IgD-negative memory B cell (primary cell): ENCODE measurements at regions not wholly inside any gene's neighbourhood (a gene's known extent, or its start where the extent isn't known, plus 50 kb on each side); places are given as distances from the start of the nearest gene placed in this dataset.
"Not testable (repeated sequence)": the region's sequence is repeated elsewhere in the genome, so short reads cannot be mapped to it uniquely, and the experiment has no call there.

Experiments used
- H3K27ac Mint-ChIP-seq, 3 donors: one replicate each; pipeline ENCODE4 v1.8.0; 2020 to 2022; ENCODE audit warnings: mild to moderate bottlenecking in 3 of 3, mixed read lengths in 3 of 3, moderate library complexity in 1 of 3
- H3K27me3 Mint-ChIP-seq: one replicate; pipeline ENCODE4 v1.8.0; 2021; ENCODE audit warnings: mixed read lengths
- H3K36me3 Mint-ChIP-seq: one replicate; pipeline ENCODE4 v1.8.0; 2020; ENCODE audit warnings: mild to moderate bottlenecking, mixed read lengths
- H3K4me1 Mint-ChIP-seq, 3 donors: one replicate each; pipeline ENCODE4 v1.8.0; 2020 to 2022; ENCODE audit warnings: mixed read lengths in 3 of 3, mild to moderate bottlenecking in 1 of 3
- H3K4me3 Mint-ChIP-seq, 4 donors: one replicate each; pipeline ENCODE4 v1.8.0; 2020 to 2022; ENCODE audit warnings: mild to moderate bottlenecking in 4 of 4, mixed read lengths in 4 of 4, moderate library complexity in 3 of 4
- H3K9me3 Mint-ChIP-seq, 3 donors: one replicate each; pipeline ENCODE4 v1.8.0; 2020 to 2021; ENCODE audit warnings: mixed read lengths in 3 of 3, mild to moderate bottlenecking in 1 of 3

DNA sequence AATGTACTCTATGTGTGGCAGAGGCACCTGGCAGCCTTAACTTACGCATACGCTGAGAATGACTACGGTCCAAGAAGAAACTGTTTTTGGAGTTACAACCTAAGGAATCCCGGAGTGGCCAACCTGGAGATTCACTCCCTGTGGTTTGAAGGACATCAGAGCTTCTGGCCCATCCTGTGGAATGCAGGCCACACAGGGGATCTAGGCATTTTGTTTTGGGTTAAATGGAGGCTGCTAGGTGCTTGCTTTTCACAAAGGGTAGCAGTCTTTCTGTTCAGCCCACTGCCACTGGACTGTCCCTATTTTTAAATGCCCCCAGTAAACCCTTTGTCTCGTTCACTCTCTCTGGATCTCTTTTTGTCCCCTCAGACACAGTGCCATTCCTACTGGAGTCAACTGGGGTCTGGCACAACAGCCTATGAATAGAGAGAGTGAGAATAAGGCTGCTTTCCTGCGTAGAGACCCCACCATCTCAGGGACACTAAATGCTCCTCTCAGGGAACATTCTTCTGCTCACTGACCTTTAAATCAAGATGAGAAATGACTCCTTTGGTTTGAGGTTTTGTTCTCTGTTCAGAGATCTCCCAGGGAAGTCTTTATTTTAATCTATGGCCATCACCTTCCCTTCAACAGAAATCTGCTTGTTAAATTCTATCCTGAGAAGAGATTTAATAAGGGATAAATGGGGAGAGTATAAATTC lies 124.9 kb downstream of the B3GNT2 start:
- peaks cover 12 to 27% (median 15%) of the 10 kb centered on the region in 3 donors for H3K4me1 Mint-ChIP-seq
- peaks cover 7% of the 10 kb centered on the region for H3K36me3 Mint-ChIP-seq
- peak overlapping the region in 1 of 4 donors; percentile 22 for H3K4me3 Mint-ChIP-seq
- H3K27ac Mint-ChIP-seq: no peak overlapping the region
- no peaks in the 10 kb centered on the region for H3K27me3 Mint-ChIP-seq
- peaks cover 3 to 10% (median 4%) of the 10 kb centered on the region in 3 donors for H3K9me3 Mint-ChIP-seq

DNA sequence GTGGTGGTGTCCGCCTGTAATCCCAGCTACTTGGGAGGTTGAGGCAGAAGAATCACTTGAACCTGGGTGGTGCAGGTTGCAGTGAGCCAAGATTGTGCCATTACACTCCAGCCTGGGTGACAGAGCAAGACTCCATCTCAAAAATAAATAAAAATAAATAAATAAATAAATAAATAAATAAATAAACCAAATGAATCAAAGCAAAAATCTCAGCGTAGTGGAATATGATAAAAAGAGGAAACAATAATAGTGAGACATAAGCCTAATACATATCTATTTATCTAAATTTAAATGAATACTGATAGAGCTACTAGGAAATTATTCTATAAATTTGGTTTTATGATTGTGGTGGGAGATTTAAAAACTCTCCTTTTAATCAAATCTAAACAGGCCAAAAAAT lies 124.2 kb downstream of the B3GNT2 start:
- H3K36me3 Mint-ChIP-seq, H3K27me3 Mint-ChIP-seq, H3K4me3 Mint-ChIP-seq, H3K27ac Mint-ChIP-seq, H3K9me3 Mint-ChIP-seq: not testable (repeated sequence)
- peaks cover 15 to 31% (median 15%) of the 10 kb centered on the region in 3 donors for H3K4me1 Mint-ChIP-seq

DNA sequence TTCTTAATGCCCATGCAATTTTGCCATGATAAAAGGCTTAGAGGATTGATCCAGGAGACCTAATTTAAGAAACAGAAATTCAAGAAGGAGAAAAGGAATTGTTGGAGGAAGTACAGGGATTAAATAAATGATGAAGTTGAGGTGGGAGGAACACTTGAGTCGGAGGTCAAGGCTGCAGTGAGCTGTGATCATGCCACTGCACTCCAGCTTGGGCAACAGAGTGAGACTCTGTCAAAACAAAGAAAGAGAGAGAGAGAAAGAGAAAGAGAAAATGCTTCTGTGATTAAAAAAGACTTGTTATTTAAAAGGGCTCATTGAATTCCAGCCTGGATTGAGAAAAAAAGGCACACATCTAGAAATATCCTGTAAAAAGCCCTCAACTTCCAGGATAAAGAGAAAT lies 123.2 kb downstream of the B3GNT2 start:
- H3K4me3 Mint-ChIP-seq: peak overlapping the region in 1 of 4 donors; percentile 23
- H3K27ac Mint-ChIP-seq: no peak overlapping the region
- peaks cover 2% of the 10 kb centered on the region for H3K36me3 Mint-ChIP-seq
- H3K4me1 Mint-ChIP-seq: peaks cover 15 to 38% (median 23%) of the 10 kb centered on the region in 3 donors
- H3K27me3 Mint-ChIP-seq: no peaks in the 10 kb centered on the region
- no peaks in the 10 kb centered on the region for H3K9me3 Mint-ChIP-seq

DNA sequence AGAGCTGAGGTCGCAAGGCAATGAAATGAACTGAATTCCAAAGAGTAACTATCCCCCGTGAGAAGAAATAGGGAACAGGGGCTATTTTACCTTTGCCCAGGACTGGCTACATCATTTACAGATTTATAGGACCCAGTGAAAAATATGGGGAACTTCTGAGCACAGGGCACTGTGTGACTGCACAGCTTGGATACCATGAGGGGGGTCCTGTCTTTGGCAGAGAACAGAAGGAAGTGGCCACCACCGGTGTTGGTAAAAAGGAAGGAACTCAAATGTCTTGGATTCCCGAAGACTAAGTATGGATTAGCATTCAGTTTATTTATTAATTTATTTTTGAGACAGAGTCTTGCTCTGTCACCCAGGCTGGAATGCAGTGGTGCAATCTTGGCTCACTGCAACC lies 119.6 kb downstream of the B3GNT2 start:
- Mint-ChIP-seq H3K4me3 (no peak overlapping the region), H3K27me3 (no peaks in the 10 kb centered on the region), H3K27ac (no peak overlapping the region), H3K4me1 (peaks cover 26 to 31% (median 29%) of the 10 kb centered on the region in 3 donors), H3K9me3 (peaks cover 0 to 2% (median 0%) of the 10 kb centered on the region in 3 donors), H3K36me3 (peaks cover 2% of the 10 kb centered on the region)

DNA sequence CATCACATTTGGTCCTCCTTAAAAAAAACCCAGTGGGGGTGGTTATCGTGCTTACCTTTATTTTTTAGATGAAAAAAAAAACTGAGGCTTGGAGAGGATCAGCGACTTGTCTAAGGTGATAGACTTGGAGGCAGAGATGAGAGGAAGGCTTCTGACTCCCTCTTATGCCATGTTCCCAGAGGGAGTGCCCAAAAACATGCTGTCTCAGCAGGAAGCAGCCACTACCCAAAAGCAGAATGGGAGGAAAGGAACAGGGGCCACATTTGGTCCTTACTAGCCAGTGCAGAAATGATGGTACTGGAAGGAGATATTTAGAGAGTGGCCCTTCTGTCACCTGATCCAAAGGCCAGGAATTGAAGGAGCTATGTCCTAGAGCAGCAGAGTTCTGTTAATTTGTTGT lies 118.4 kb downstream of the B3GNT2 start:
- Mint-ChIP-seq H3K9me3 (peaks cover 0 to 2% (median 0%) of the 10 kb centered on the region in 3 donors), H3K36me3 (peaks cover 2% of the 10 kb centered on the region), H3K4me3 (peak overlapping the region; percentile 49 to 89 (median 82)), H3K27me3 (no peaks in the 10 kb centered on the region), H3K27ac (peak overlapping the region; percentile 59 to 96 (median 89)), H3K4me1 (peaks cover 35 to 42% (median 37%) of the 10 kb centered on the region in 3 donors)

DNA sequence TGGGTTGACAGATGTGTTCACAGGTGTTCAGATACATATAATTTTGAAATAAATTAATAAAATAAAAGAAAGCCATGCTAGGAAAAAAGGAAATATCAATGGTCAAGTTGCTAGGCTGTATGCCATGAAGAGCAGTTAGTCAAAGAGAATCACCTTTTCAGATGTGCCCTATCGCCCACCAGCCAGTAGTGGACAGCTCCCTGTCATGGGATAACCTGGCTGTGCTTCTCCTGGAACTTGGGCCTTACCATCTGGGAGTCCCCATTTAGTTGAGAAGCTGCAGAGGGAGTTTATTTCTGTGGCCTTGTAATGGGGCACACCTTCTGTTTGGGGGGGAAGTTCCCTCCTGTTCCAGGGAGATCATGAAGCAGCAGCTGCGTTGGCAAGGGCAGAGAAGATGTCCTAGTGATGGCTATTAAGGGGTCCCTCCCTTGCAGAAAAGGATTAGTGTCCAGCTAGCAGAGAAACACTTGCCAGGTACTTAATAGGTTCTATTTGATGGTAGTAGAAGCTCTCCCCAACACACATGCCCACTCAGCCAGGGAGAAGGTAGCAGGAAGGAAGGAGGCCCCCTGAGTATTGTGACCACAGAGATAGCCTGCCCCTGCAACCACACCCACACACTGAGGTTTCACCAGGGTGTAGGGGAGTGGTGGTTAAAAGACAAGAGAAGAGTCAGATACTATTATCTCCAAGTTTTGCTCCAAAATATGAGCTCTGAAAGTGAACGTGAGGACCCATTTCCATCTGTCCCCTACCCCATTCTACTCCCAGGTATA lies 117.7 kb downstream of the B3GNT2 start:
- Mint-ChIP-seq H3K27me3 (no peaks in the 10 kb centered on the region), H3K36me3 (peaks cover 2% of the 10 kb centered on the region), H3K4me3 (peak overlapping the region; percentile 49 to 89 (median 82)), H3K27ac (peak overlapping the region; percentile 59 to 96 (median 89)), H3K9me3 (peaks cover 0 to 2% (median 0%) of the 10 kb centered on the region in 3 donors), H3K4me1 (peaks cover 34 to 40% (median 36%) of the 10 kb centered on the region in 3 donors)

DNA sequence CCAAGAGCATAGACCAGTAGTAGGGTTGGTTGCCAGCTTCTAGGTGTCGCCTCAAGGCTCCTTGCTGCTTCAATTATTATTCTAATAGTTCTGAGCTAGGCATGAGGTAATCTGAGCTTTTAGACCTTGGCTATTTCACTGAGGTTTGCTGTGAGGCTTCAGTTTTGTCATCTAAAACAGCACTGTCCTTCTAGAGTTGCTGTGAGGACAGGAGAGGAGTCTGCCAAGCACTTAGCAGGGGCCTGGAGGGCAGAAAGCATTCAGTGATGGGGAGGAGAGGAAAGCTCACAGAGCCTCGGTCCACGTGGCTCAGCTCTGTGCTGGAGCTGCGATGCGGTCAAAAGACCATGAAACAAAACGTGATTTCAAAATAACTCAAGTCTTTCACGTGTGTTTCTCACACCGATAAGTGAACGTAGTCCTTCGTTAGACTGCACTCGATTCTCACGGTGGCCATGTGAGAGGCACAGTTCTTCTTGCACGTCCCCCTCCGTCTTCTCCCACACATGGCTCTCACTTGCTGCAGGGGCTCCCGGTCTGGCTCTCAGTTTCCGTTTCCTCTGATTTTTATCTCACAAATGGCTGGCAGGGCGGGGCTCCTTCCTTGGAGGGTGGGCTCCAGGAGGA lies 113.7 kb downstream of the B3GNT2 start:
- H3K4me3 Mint-ChIP-seq: peak overlapping the region; percentile 18 to 91 (median 80)
- no peaks in the 10 kb centered on the region for H3K36me3 Mint-ChIP-seq
- H3K27ac Mint-ChIP-seq: peak overlapping the region; percentile 59 to 76 (median 59)
- H3K4me1 Mint-ChIP-seq: peaks cover 55 to 67% (median 59%) of the 10 kb centered on the region in 3 donors
- no peaks in the 10 kb centered on the region for H3K27me3 Mint-ChIP-seq
- peaks cover 0 to 2% (median 0%) of the 10 kb centered on the region in 3 donors for H3K9me3 Mint-ChIP-seq

DNA sequence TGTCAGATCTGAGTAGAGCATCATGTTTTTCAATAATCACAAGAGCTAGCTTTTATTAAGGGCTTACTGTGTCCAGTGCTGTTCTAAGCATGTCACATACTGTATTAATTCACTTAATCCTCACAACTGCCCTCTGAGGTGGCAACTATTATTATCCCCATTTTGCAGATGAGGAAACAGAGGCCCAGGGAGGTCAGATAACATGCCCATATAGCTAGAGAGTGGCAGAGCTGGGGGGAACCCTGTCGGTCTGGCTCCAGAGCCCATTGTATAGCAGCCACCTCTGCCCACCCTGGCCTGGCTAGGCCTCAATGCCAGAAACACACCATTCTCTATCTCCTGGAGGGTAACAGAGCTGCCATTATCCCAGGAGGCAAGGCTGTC lies 113.2 kb downstream of the B3GNT2 start:
- H3K9me3 Mint-ChIP-seq: peaks cover 0 to 2% (median 0%) of the 10 kb centered on the region in 3 donors
- H3K4me3 Mint-ChIP-seq: peak overlapping the region in 3 of 4 donors; percentile 18 to 91 (median 87)
- H3K4me1 Mint-ChIP-seq: peaks cover 55 to 67% (median 58%) of the 10 kb centered on the region in 3 donors
- H3K27me3 Mint-ChIP-seq: no peaks in the 10 kb centered on the region
- no peaks in the 10 kb centered on the region for H3K36me3 Mint-ChIP-seq
- H3K27ac Mint-ChIP-seq: peak overlapping the region in 1 of 3 donors; percentile 76

DNA sequence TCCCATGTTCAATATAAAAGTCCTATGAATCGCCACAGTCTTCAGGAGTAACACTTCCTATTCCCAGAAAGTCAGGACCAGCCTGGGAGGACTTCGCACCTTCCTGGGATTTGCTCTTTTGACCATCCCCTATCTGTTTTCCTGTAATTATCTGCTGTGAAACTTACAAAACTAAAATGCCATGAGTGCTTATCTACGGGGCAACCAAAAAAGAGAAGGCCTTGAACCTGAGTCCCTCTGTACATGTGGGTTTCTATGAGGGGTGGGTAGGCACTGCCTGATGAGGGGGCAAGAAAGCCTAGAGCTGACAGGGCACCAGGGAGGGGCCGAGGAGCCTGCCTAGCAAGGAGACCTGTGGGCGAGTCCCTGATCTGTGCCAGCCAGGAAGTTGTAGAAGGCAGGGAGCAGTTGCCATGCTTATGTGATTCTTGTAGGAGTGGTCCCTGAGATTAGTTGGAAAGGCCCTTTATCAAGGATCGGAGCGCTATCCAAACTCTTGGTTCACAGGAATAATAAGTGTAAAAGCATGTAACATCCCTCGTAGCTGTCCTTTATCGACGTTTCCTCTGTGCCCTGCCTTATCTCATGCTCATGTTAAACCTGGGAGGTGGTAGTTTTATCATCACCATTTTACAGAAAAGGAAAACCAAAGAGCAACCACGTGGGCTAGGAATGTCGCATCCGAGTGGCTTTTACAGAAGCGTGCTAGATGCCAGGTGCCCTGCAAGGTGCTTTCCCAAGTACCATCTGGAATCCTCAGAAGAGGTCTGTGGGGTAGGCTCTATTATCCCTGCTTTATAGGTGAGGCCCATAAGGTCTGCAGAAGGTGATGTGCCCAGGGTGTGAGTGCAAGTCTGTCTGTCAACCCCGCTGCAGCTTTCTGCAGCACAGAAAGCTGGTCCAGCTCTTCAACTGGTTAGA lies 111.8 kb downstream of the B3GNT2 start:
- Mint-ChIP-seq H3K27ac (peak overlapping the region in 2 of 3 donors; percentile 54 to 83), H3K36me3 (no peaks in the 10 kb centered on the region), H3K27me3 (no peaks in the 10 kb centered on the region), H3K9me3 (peaks cover 0 to 2% (median 0%) of the 10 kb centered on the region in 3 donors), H3K4me1 (peaks cover 61 to 72% (median 65%) of the 10 kb centered on the region in 3 donors), H3K4me3 (peak overlapping the region in 1 of 4 donors; percentile 65)

DNA sequence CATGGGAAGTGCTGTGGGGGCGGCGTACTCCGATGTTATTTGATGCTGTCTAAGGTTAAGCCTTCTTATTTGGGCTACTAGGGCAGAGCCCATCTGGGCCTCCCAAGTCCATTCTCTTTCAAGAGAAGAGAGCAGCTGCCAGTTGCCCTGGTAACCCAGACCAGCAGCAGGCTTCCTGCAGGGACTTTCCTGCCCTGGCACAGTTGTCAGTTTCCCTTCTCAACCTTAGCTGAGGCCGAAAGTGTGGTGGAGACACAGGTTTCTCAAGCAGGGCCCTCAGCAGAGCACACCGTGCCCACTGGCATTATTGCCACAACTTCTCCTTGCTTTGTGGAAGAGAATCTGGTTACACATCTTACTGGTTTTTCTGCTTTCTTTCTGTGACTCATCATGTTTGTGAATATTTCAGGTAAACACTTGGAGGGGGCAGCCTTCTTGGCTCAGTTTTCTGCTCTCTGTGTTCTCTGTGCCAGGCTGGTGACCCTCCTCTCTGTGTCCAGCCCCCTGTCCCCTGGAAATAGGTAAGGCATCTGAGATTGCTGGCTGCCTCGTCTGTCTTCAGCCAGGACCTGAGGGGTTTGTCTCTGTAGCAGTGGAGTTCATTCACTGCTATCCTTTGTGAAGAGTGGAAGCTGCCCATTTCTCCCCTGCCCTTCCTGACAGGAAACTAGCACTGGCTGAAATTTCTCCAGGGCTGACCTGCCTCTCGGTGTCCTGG lies 111.0 kb downstream of the B3GNT2 start:
- peak overlapping the region; percentile 54 to 90 (median 83) for H3K27ac Mint-ChIP-seq
- H3K9me3 Mint-ChIP-seq: peaks cover 0 to 2% (median 0%) of the 10 kb centered on the region in 3 donors
- H3K36me3 Mint-ChIP-seq: no peaks in the 10 kb centered on the region
- H3K27me3 Mint-ChIP-seq: no peaks in the 10 kb centered on the region
- peaks cover 65 to 80% (median 67%) of the 10 kb centered on the region in 3 donors for H3K4me1 Mint-ChIP-seq
- H3K4me3 Mint-ChIP-seq: peak overlapping the region in 2 of 4 donors; percentile 9 to 54

DNA sequence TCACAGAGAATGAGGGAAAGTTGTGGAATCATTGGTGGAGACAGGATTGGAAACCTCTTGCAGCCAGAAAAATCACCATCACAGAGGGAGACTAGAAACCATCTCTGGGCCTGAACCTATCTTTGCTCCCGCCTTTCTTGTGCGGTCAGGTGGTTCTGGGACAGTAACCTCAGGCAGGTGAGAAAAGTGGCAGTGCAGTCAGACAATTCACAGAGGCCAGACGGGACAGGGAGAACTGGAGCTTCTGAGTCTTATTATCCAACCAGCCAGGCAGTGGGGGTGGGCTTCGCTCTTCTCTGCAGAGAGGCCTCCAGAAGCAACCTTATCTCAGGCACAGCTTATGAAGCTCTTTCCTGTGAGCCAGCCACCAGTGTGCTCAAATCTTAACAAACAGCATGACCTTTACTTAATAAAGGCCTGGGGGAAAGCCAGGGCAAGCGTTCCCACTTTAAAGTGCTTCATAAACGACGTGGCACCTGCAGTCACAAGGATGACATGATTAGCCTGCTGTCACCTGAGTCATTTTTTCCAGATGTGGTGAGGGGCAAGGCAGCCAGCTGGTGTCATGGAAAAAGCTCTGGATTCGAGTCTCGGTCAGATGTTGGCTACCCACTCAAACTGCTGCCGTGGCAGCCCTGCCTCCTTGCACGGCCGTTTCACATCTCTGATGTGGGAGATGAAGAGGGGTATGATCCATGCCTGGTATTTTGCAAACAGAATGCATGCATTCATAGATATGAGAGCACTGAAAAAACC lies 109.7 kb downstream of the B3GNT2 start:
- no peaks in the 10 kb centered on the region for H3K27me3 Mint-ChIP-seq
- peaks cover 2% of the 10 kb centered on the region for H3K36me3 Mint-ChIP-seq
- H3K4me1 Mint-ChIP-seq: peaks cover 59 to 76% (median 67%) of the 10 kb centered on the region in 3 donors
- no peaks in the 10 kb centered on the region for H3K9me3 Mint-ChIP-seq
- H3K4me3 Mint-ChIP-seq: peak overlapping the region in 2 of 4 donors; percentile 68 to 79
- H3K27ac Mint-ChIP-seq: peak overlapping the region in 2 of 3 donors; percentile 83 to 86

DNA sequence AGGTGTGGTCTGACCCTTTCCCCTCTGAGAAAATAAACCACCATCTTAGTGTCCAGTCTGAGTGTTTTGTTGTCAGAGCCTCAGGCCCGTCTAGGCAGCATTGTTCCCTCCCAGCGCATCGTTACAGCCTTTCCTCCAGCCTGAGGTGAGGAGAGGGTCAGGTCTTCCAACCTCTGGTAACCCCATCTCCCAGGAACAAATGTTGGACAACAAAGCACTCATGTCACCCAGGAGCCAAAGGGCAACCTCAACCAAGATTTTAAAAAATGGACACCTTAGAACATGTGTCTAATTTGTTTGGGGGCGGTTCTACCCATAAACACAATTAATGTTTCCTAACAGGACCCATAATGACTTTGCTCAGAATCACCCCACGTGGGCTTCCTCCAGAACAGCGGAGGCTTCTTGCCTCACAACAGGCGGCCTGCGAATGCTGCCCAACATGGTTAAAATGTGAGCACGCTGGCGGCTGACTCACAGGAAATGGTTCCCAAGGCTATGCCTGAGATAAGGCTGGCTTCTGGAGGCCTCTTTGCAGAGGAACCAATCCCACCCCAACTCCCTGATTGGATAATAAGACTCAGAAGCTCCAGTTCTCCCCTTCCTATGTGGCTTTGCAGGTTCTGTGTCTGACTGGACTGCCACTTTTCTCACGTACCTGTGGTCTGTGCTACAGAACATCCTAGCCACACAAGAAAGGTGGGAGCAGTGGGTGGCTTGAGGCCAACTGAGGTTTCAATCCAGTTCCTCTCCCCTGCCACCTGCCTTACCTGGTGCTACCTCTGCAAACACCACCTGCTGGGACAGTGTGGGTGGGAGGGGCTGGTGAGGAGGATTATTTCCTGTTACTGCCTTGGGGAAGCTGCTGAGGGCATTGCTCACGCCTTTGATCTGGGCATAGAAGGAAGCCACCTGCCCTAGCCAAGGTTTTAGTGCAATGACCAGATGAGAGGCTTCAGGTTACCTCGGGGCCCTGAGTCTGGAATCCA lies 108.8 kb downstream of the B3GNT2 start:
- Mint-ChIP-seq H3K9me3 (no peaks in the 10 kb centered on the region), H3K4me1 (peaks cover 55 to 68% (median 58%) of the 10 kb centered on the region in 3 donors), H3K36me3 (peaks cover 2% of the 10 kb centered on the region), H3K4me3 (peak overlapping the region in 3 of 4 donors; percentile 21 to 68 (median 59)), H3K27me3 (no peaks in the 10 kb centered on the region), H3K27ac (peak overlapping the region in 2 of 3 donors; percentile 74 to 86)
